ENCODE measurements at regions not wholly inside any gene's neighbourhood (a gene's known extent, or its start where the extent isn't known, plus 50 kb on each side); places are given as distances from the start of the nearest gene placed in this dataset.

GRCh38 chr12:108017472-108018057 is 111.5 kb upstream of the WSCD2 start:
- Mint-ChIP-seq H3K27me3 (ENCODE audit: low read depth) (peaks cover 7% of the 10 kb centered on the region), H3K36me3 (ENCODE audit: low read depth) (no peaks in the 10 kb centered on the region), H3K27ac (no peak overlapping the region), H3K9me3 (no peaks in the 10 kb centered on the region), H3K4me3 (no peak overlapping the region), H3K4me1 (ENCODE audit: low read depth) (no peaks in the 10 kb centered on the region)

GRCh38 chr12:108019862-108020261 is 109.2 kb upstream of the WSCD2 start:
- Mint-ChIP-seq H3K4me1 (ENCODE audit: low read depth) (no peaks in the 10 kb centered on the region), H3K27me3 (ENCODE audit: low read depth) (peaks cover 4% of the 10 kb centered on the region), H3K9me3 (no peaks in the 10 kb centered on the region), H3K36me3 (ENCODE audit: low read depth) (no peaks in the 10 kb centered on the region), H3K4me3 (no peak overlapping the region), H3K27ac (no peak overlapping the region)

GRCh38 chr12:108021141-108021540 is 107.9 kb upstream of the WSCD2 start:
- Mint-ChIP-seq H3K9me3 (no peaks in the 10 kb centered on the region), H3K27me3 (ENCODE audit: low read depth) (peaks cover 4% of the 10 kb centered on the region), H3K4me3 (no peak overlapping the region), H3K27ac (no peak overlapping the region), H3K4me1 (ENCODE audit: low read depth) (no peaks in the 10 kb centered on the region), H3K36me3 (ENCODE audit: low read depth) (no peaks in the 10 kb centered on the region)

GRCh38 chr12:108021949-108022522 is 107.1 kb upstream of the WSCD2 start:
- no peak overlapping the region for H3K27ac Mint-ChIP-seq
- H3K9me3 Mint-ChIP-seq, result no peaks in the 10 kb centered on the region
- H3K4me3 Mint-ChIP-seq, result no peak overlapping the region
- H3K36me3 Mint-ChIP-seq (ENCODE audit: low read depth), result no peaks in the 10 kb centered on the region
- no peaks in the 10 kb centered on the region for H3K4me1 Mint-ChIP-seq (ENCODE audit: low read depth)
- peaks cover 4% of the 10 kb centered on the region for H3K27me3 Mint-ChIP-seq (ENCODE audit: low read depth)

GRCh38 chr12:108029051-108029835 is 99.8 kb upstream of the WSCD2 start:
- Mint-ChIP-seq H3K4me1 (ENCODE audit: low read depth) (no peaks in the 10 kb centered on the region), H3K27ac (no peak overlapping the region), H3K27me3 (ENCODE audit: low read depth) (no peaks in the 10 kb centered on the region), H3K9me3 (no peaks in the 10 kb centered on the region), H3K36me3 (ENCODE audit: low read depth) (no peaks in the 10 kb centered on the region), H3K4me3 (no peak overlapping the region)

GRCh38 chr12:108033090-108033489 is 96.0 kb upstream of the WSCD2 start:
- Mint-ChIP-seq H3K9me3 (no peaks in the 10 kb centered on the region), H3K36me3 (ENCODE audit: low read depth) (no peaks in the 10 kb centered on the region), H3K4me3 (no peak overlapping the region), H3K27me3 (ENCODE audit: low read depth) (no peaks in the 10 kb centered on the region), H3K4me1 (ENCODE audit: low read depth) (no peaks in the 10 kb centered on the region), H3K27ac (no peak overlapping the region)

GRCh38 chr12:108035372-108035771 is 93.7 kb upstream of the WSCD2 start:
- no peak overlapping the region for H3K27ac Mint-ChIP-seq
- H3K9me3 Mint-ChIP-seq, result no peaks in the 10 kb centered on the region
- H3K4me1 Mint-ChIP-seq (ENCODE audit: low read depth), result no peaks in the 10 kb centered on the region
- H3K36me3 Mint-ChIP-seq (ENCODE audit: low read depth), result no peaks in the 10 kb centered on the region
- no peak overlapping the region for H3K4me3 Mint-ChIP-seq
- no peaks in the 10 kb centered on the region for H3K27me3 Mint-ChIP-seq (ENCODE audit: low read depth)

- no peak overlapping the region for H3K27ac Mint-ChIP-seq
- no peaks in the 10 kb centered on the region for H3K9me3 Mint-ChIP-seq
- H3K27me3 Mint-ChIP-seq (ENCODE audit: low read depth), result no peaks in the 10 kb centered on the region
- no peaks in the 10 kb centered on the region for H3K4me1 Mint-ChIP-seq (ENCODE audit: low read depth)
- H3K4me3 Mint-ChIP-seq, result no peak overlapping the region
- no peaks in the 10 kb centered on the region for H3K36me3 Mint-ChIP-seq (ENCODE audit: low read depth)
Observed at GRCh38 chr12:108037960-108038359, 91.1 kb upstream of the WSCD2 start.

GRCh38 chr12:108039794-108040193 is 89.3 kb upstream of the WSCD2 start:
- no peaks in the 10 kb centered on the region for H3K9me3 Mint-ChIP-seq
- peaks cover 3% of the 10 kb centered on the region for H3K27me3 Mint-ChIP-seq (ENCODE audit: low read depth)
- no peak overlapping the region for H3K27ac Mint-ChIP-seq
- H3K36me3 Mint-ChIP-seq (ENCODE audit: low read depth), result no peaks in the 10 kb centered on the region
- no peaks in the 10 kb centered on the region for H3K4me1 Mint-ChIP-seq (ENCODE audit: low read depth)
- no peak overlapping the region for H3K4me3 Mint-ChIP-seq

GRCh38 chr12:108040947-108041346 is 88.1 kb upstream of the WSCD2 start:
- no peaks in the 10 kb centered on the region for H3K9me3 Mint-ChIP-seq
- H3K36me3 Mint-ChIP-seq (ENCODE audit: low read depth), result no peaks in the 10 kb centered on the region
- no peaks in the 10 kb centered on the region for H3K4me1 Mint-ChIP-seq (ENCODE audit: low read depth)
- H3K4me3 Mint-ChIP-seq, result no peak overlapping the region
- peaks cover 7% of the 10 kb centered on the region for H3K27me3 Mint-ChIP-seq (ENCODE audit: low read depth)
- H3K27ac Mint-ChIP-seq, result no peak overlapping the region

GRCh38 chr12:108043286-108043685 is 85.8 kb upstream of the WSCD2 start:
- H3K9me3 Mint-ChIP-seq, result no peaks in the 10 kb centered on the region
- no peak overlapping the region for H3K27ac Mint-ChIP-seq
- H3K36me3 Mint-ChIP-seq (ENCODE audit: low read depth), result no peaks in the 10 kb centered on the region
- H3K4me1 Mint-ChIP-seq (ENCODE audit: low read depth), result peaks cover 2% of the 10 kb centered on the region
- H3K27me3 Mint-ChIP-seq (ENCODE audit: low read depth), result peaks cover 15% of the 10 kb centered on the region
- no peak overlapping the region for H3K4me3 Mint-ChIP-seq

GRCh38 chr12:108043750-108044533 is 85.1 kb upstream of the WSCD2 start:
- H3K4me3 Mint-ChIP-seq, result no peak overlapping the region
- H3K4me1 Mint-ChIP-seq (ENCODE audit: low read depth), result peaks cover 2% of the 10 kb centered on the region
- H3K9me3 Mint-ChIP-seq, result no peaks in the 10 kb centered on the region
- H3K36me3 Mint-ChIP-seq (ENCODE audit: low read depth), result no peaks in the 10 kb centered on the region
- peaks cover 15% of the 10 kb centered on the region for H3K27me3 Mint-ChIP-seq (ENCODE audit: low read depth)
- H3K27ac Mint-ChIP-seq, result no peak overlapping the region

- Mint-ChIP-seq H3K4me1 (ENCODE audit: low read depth) (peaks cover 2% of the 10 kb centered on the region), H3K27ac (no peak overlapping the region), H3K27me3 (ENCODE audit: low read depth) (peaks cover 15% of the 10 kb centered on the region), H3K36me3 (ENCODE audit: low read depth) (no peaks in the 10 kb centered on the region), H3K4me3 (no peak overlapping the region), H3K9me3 (no peaks in the 10 kb centered on the region)
Observed at GRCh38 chr12:108046135-108046534, 83.0 kb upstream of the WSCD2 start.

GRCh38 chr12:108046650-108047049 is 82.4 kb upstream of the WSCD2 start:
- no peaks in the 10 kb centered on the region for H3K9me3 Mint-ChIP-seq
- peaks cover 15% of the 10 kb centered on the region for H3K27me3 Mint-ChIP-seq (ENCODE audit: low read depth)
- H3K27ac Mint-ChIP-seq, result no peak overlapping the region
- H3K4me1 Mint-ChIP-seq (ENCODE audit: low read depth), result peaks cover 2% of the 10 kb centered on the region
- no peak overlapping the region for H3K4me3 Mint-ChIP-seq
- H3K36me3 Mint-ChIP-seq (ENCODE audit: low read depth), result no peaks in the 10 kb centered on the region
